Mucosa of stomach (tissue), 1 donor: ENCODE measurements at regions not wholly inside any gene's neighbourhood (a gene's known extent, or its start where the extent isn't known, plus 50 kb on each side); places are given as distances from the start of the nearest gene placed in this dataset.
"Not testable (repeated sequence)": the region's sequence is repeated elsewhere in the genome, so short reads cannot be mapped to it uniquely, and the experiment has no call there.

Experiments used
- H3K27me3 ChIP-seq: one replicate; pipeline ENCODE4 v1.7.0; 2013; ENCODE audit warnings: mild to moderate bottlenecking, low read length; ENCODE audit not compliant: control insufficient read depth, insufficient read depth
- H3K36me3 ChIP-seq: one replicate; pipeline ENCODE4 v1.7.0; 2013; ENCODE audit warnings: low read length; ENCODE audit not compliant: control insufficient read depth, insufficient read depth
- H3K4me1 ChIP-seq: one replicate; pipeline ENCODE4 v1.7.0; 2013; ENCODE audit warnings: mild to moderate bottlenecking, low read length; ENCODE audit not compliant: control insufficient read depth, insufficient read depth
- H3K4me3 ChIP-seq: one replicate; pipeline ENCODE4 v1.7.0; 2013; ENCODE audit warnings: low read length
- H3K9ac ChIP-seq: one replicate; pipeline ENCODE4 v1.7.0; 2013; ENCODE audit warnings: mild to moderate bottlenecking, low read length, moderate library complexity
- H3K9me3 ChIP-seq: one replicate; pipeline ENCODE4 v1.7.0; 2013; ENCODE audit warnings: mild to moderate bottlenecking, low read length, moderate library complexity; ENCODE audit not compliant: control insufficient read depth
- donor health status: Pancreatic carcinoma.

GRCh38 chr2:83823229-83823628 is 635.9 kb downstream of the SUCLG1 start:
- H3K4me3 ChIP-seq = no peak overlapping the region
- no peaks in the 10 kb centered on the region for H3K9me3 ChIP-seq
- H3K9ac ChIP-seq = no peak overlapping the region
- no peaks in the 10 kb centered on the region for H3K36me3 ChIP-seq
- no peaks in the 10 kb centered on the region for H3K4me1 ChIP-seq
- no peaks in the 10 kb centered on the region for H3K27me3 ChIP-seq

DNA sequence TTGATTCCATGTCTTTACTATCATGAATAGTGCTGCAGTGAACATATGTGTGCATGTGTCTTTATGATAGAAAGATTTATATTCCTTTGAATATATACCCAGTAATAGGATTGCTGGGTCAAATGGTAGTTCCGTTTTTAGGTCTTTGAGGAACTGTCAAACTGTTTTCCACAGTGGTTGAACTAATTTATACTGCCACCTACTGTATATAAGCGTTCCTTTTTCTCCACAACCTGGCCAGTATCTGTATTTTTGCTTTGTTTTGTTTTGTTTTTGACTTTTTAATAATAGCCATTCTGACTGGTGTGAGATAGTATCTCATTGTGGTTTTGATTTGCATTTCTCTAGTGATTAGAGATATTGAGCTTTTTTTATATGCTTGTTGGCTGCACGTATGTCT is 641.6 kb downstream of the SUCLG1 start:
- no peak overlapping the region for H3K4me3 ChIP-seq
- no peaks in the 10 kb centered on the region for H3K4me1 ChIP-seq
- no peaks in the 10 kb centered on the region for H3K36me3 ChIP-seq
- no peaks in the 10 kb centered on the region for H3K9me3 ChIP-seq
- H3K9ac ChIP-seq = no peak overlapping the region
- no peaks in the 10 kb centered on the region for H3K27me3 ChIP-seq

DNA sequence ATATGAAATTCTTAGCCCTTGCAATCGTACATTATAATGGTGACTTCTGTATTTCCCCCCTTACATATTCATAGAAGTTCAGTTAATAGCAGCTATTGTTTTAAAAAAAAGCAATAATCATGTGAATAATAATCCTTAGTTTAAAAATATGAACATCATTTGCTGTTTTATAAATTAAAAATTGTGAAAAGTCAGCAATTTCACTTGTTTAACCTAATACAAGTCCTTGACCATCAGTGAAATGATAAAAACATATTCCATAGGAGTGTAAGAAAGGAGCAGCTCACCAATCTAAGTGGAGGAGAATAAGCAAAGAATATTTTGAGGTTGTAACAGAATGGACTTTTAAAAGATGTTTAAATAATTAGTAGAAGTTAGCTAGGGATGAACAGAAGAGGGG is 650.2 kb downstream of the SUCLG1 start:
- no peaks in the 10 kb centered on the region for H3K36me3 ChIP-seq
- H3K4me1 ChIP-seq = no peaks in the 10 kb centered on the region
- H3K27me3 ChIP-seq = no peaks in the 10 kb centered on the region
- no peaks in the 10 kb centered on the region for H3K9me3 ChIP-seq
- no peak overlapping the region for H3K9ac ChIP-seq
- no peak overlapping the region for H3K4me3 ChIP-seq

DNA sequence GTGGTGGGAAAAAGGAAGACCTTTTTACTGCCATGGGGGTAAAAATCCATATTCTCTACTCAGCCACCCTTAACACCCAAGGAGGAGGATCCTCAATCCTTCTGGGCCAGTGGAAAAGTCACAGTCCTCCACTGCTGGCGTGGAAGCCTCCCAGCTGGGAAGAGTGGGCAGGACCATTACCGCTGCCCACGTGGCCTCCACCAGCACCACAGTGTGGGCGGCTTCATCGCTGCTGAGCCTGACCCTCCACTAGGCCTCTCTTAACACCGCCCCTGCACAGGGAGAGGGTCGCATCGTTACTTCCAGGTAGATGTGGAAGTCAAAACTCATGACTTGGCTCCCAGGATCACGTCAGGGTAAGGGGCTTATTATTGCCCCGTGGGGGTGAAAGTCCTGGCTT is 656.5 kb downstream of the SUCLG1 start:
- no peaks in the 10 kb centered on the region for H3K9me3 ChIP-seq
- no peak overlapping the region for H3K4me3 ChIP-seq
- H3K27me3 ChIP-seq = no peaks in the 10 kb centered on the region
- H3K36me3 ChIP-seq = no peaks in the 10 kb centered on the region
- H3K9ac ChIP-seq = no peak overlapping the region
- H3K4me1 ChIP-seq = no peaks in the 10 kb centered on the region

DNA sequence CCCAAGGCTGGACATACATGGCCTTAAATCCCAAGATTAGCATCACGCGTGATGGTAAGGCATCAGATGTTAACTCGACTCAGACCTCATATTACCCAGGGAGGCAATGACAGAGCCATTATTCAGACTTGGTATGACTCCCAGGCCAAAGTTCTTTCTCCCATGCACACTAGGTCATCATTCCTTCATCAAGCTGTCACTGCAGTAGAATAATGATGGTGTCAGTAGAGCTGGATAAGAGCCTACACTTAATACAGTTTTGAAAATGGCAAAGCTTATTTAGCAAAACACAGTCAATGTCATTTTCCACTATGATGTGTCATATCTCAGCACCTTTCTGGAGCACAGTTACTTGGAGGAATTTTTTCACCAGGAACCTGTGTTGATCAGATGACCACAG is 663.3 kb downstream of the SUCLG1 start:
- H3K36me3 ChIP-seq = no peaks in the 10 kb centered on the region
- H3K27me3 ChIP-seq = no peaks in the 10 kb centered on the region
- H3K9ac ChIP-seq = no peak overlapping the region
- no peak overlapping the region for H3K4me3 ChIP-seq
- H3K4me1 ChIP-seq = no peaks in the 10 kb centered on the region
- H3K9me3 ChIP-seq = no peaks in the 10 kb centered on the region

- H3K36me3 ChIP-seq, H3K4me1 ChIP-seq, H3K9ac ChIP-seq, H3K4me3 ChIP-seq, H3K27me3 ChIP-seq, H3K9me3 ChIP-seq: not testable (repeated sequence)
Measured at GRCh38 chr2:83790467-83790866, 668.6 kb downstream of the SUCLG1 start.

- H3K36me3 ChIP-seq, H3K4me3 ChIP-seq, H3K9ac ChIP-seq, H3K9me3 ChIP-seq, H3K27me3 ChIP-seq, H3K4me1 ChIP-seq: not testable (repeated sequence)
Measured at GRCh38 chr2:83789674-83790073, 669.4 kb downstream of the SUCLG1 start.

GRCh38 chr2:83788938-83789566 is 670.0 kb downstream of the SUCLG1 start:
- H3K4me1 ChIP-seq, H3K4me3 ChIP-seq, H3K9ac ChIP-seq, H3K27me3 ChIP-seq, H3K9me3 ChIP-seq, H3K36me3 ChIP-seq: not testable (repeated sequence)

GRCh38 chr2:83787189-83787588 is 671.9 kb downstream of the SUCLG1 start:
- H3K9me3 ChIP-seq = no peaks in the 10 kb centered on the region
- no peaks in the 10 kb centered on the region for H3K36me3 ChIP-seq
- H3K4me3 ChIP-seq = no peak overlapping the region
- H3K4me1 ChIP-seq = no peaks in the 10 kb centered on the region
- no peaks in the 10 kb centered on the region for H3K27me3 ChIP-seq
- H3K9ac ChIP-seq = no peak overlapping the region

GRCh38 chr2:83786140-83786539 is 672.9 kb downstream of the SUCLG1 start:
- Histone ChIP-seq H3K36me3 (no peaks in the 10 kb centered on the region), H3K9ac (no peak overlapping the region), H3K4me1 (no peaks in the 10 kb centered on the region), H3K4me3 (no peak overlapping the region), H3K27me3 (no peaks in the 10 kb centered on the region), H3K9me3 (no peaks in the 10 kb centered on the region)

DNA sequence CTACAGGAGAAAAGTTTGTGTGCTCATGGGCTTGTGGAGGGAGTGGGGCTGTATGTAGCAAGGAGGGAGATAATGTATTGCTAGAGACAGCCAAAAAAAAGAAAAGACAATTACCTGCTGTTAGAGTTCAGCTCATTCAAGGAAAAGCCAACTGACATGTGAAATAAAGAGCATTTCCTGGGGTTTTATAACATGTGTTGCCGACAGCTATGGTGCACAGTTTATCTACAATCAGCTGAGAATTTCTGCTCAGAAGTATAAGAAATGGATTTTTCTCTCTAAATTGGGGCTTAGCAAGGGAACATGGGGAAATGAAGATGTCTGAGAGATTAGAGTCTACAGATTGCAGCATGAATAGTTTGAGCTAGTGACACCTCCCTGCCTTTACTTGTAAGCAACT is 674.1 kb downstream of the SUCLG1 start:
- Histone ChIP-seq H3K36me3 (no peaks in the 10 kb centered on the region), H3K9ac (no peak overlapping the region), H3K4me1 (no peaks in the 10 kb centered on the region), H3K27me3 (no peaks in the 10 kb centered on the region), H3K4me3 (no peak overlapping the region), H3K9me3 (no peaks in the 10 kb centered on the region)

GRCh38 chr2:83784315-83784714 is 674.8 kb downstream of the SUCLG1 start:
- no peak overlapping the region for H3K9ac ChIP-seq
- H3K27me3 ChIP-seq = no peaks in the 10 kb centered on the region
- H3K36me3 ChIP-seq = no peaks in the 10 kb centered on the region
- H3K4me1 ChIP-seq = no peaks in the 10 kb centered on the region
- no peak overlapping the region for H3K4me3 ChIP-seq
- no peaks in the 10 kb centered on the region for H3K9me3 ChIP-seq

DNA sequence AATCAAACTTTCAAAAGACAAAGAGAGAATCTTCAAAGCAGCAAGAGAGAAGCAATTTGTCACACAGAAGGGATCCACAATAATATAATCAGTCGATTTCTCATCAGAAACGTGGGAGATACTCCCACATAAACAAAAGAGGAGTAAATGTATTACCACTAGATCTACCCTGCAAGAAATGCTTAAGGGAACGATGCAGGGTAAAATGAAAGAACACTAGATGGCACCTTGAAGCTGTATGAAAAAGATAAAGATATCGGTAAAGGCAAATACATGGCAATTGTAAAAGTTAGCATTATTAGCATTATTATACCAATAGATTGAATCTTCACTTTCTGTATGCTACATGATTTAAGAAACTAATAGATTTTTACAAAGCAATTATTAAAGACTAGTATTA is 677.0 kb downstream of the SUCLG1 start:
- Histone ChIP-seq H3K27me3 (no peaks in the 10 kb centered on the region), H3K9ac (no peak overlapping the region), H3K4me3 (no peak overlapping the region), H3K4me1 (no peaks in the 10 kb centered on the region), H3K36me3 (no peaks in the 10 kb centered on the region), H3K9me3 (no peaks in the 10 kb centered on the region)
